ENCODE measurements at regions not wholly inside any gene's neighbourhood (a gene's known extent, or its start where the extent isn't known, plus 50 kb on each side); places are given as distances from the start of the nearest gene placed in this dataset.

GRCh38 chr5:60161340-60161934 is 267.9 kb upstream of the PDE4D start:
- TF ChIP-seq, protein P1, sequence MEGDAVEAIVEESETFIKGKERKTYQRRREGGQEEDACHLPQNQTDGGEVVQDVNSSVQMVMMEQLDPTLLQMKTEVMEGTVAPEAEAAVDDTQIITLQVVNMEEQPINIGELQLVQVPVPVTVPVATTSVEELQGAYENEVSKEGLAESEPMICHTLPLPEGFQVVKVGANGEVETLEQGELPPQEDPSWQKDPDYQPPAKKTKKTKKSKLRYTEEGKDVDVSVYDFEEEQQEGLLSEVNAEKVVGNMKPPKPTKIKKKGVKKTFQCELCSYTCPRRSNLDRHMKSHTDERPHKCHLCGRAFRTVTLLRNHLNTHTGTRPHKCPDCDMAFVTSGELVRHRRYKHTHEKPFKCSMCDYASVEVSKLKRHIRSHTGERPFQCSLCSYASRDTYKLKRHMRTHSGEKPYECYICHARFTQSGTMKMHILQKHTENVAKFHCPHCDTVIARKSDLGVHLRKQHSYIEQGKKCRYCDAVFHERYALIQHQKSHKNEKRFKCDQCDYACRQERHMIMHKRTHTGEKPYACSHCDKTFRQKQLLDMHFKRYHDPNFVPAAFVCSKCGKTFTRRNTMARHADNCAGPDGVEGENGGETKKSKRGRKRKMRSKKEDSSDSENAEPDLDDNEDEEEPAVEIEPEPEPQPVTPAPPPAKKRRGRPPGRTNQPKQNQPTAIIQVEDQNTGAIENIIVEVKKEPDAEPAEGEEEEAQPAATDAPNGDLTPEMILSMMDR (IDR thresholded peaks at IDR 0.05): peak; percentile 68
- no peak for TF ChIP-seq ZFX (IDR thresholded peaks at IDR 0.05; ENCODE audit: borderline replicate concordance)
